Loucy (cell line): ENCODE measurements at regions not wholly inside any gene's neighbourhood (a gene's known extent, or its start where the extent isn't known, plus 50 kb on each side); places are given as distances from the start of the nearest gene placed in this dataset.

ENCODE experiments used
- H2AFZ ChIP-seq: fragments of 200-600 bp; sonication (generic); 2 replicates; pipeline ENCODE4 v1.6.0; 2016; ENCODE audit warnings: antibody characterized with exemption, mild to moderate bottlenecking, low read length, moderate library complexity
- H3F3A ChIP-seq: fragments of 200-600 bp; 2 replicates; pipeline ENCODE4 v1.6.0; 2016; ENCODE audit warnings: antibody characterized with exemption, low read depth, mild to moderate bottlenecking
- H3K27me3 ChIP-seq: fragments of 200-600 bp; sonication (generic); 2 replicates; pipeline ENCODE4 v1.6.1; 2014; ENCODE audit warnings: low read length, mild to moderate bottlenecking; ENCODE audit not compliant: insufficient read depth, poor library complexity, severe bottlenecking
- H3K36me3 ChIP-seq: fragments of 200-600 bp; sonication (generic); 2 replicates; pipeline ENCODE4 v1.6.1; 2016; ENCODE audit warnings: low read length; ENCODE audit not compliant: insufficient read depth
- H3K4me1 ChIP-seq: fragments of 200-600 bp; sonication (generic); 2 replicates; pipeline ENCODE4 v1.5.1; 2014; ENCODE audit warnings: low read length, mild to moderate bottlenecking; ENCODE audit not compliant: insufficient read depth, poor library complexity, severe bottlenecking
- H3K4me2 ChIP-seq: fragments of 200-600 bp; sonication (generic); 2 replicates; pipeline ENCODE4 v1.6.0; 2014; ENCODE audit warnings: antibody characterized with exemption, low read length, low read depth, mild to moderate bottlenecking; ENCODE audit not compliant: poor library complexity, severe bottlenecking
- H3K4me3 ChIP-seq: fragments of 200-600 bp; sonication (generic); 2 replicates; pipeline ENCODE4 v1.5.1; 2014; ENCODE audit warnings: low read length, mild to moderate bottlenecking, mixed read lengths; ENCODE audit not compliant: poor library complexity, severe bottlenecking
- H3K79me2 ChIP-seq: fragments of 200-600 bp; sonication (generic); 2 replicates; pipeline ENCODE4 v1.6.1; 2014; ENCODE audit warnings: low read length; ENCODE audit not compliant: insufficient read depth
- H3K9ac ChIP-seq: fragments of 200-600 bp; sonication (generic); 2 replicates; pipeline ENCODE4 v1.6.0; 2014; ENCODE audit warnings: mild to moderate bottlenecking, low read depth, low read length, moderate library complexity; ENCODE audit not compliant: poor library complexity, severe bottlenecking
- H3K9me2 ChIP-seq: fragments of 200-600 bp; sonication (generic); replicated peaks from 2 replicates; pipeline ENCODE4 v1.6.1; 2016; ENCODE audit warnings: low read depth, low read length, mixed read lengths
- H3K9me3 ChIP-seq: fragments of 200-600 bp; sonication (generic); 2 replicates; pipeline ENCODE4 v1.6.1; 2014; ENCODE audit warnings: mild to moderate bottlenecking, antibody characterized with exemption, low read length, low read depth; ENCODE audit not compliant: insufficient read depth
- H4K20me1 ChIP-seq: fragments of 200-600 bp; sonication (generic); 2 replicates; pipeline ENCODE4 v1.6.0; 2014; ENCODE audit warnings: antibody characterized with exemption, low read length, mild to moderate bottlenecking; ENCODE audit not compliant: insufficient read depth, poor library complexity, severe bottlenecking
- CTCF ChIP-seq: fragments of 200-600 bp; sonication (generic); conservative IDR thresholded peaks from 2 replicates; pipeline ENCODE4 v1.5.1; 2014; ENCODE audit warnings: mild to moderate bottlenecking, antibody characterized with exemption, low read length
- EZH2phosphoT487 ChIP-seq: fragments of 200-600 bp; IDR thresholded peaks from 2 replicates; pipeline ENCODE4 v1.6.1; 2018; ENCODE audit warnings: antibody characterized with exemption, mild to moderate bottlenecking, moderate library complexity, borderline replicate concordance

- no peak overlapping the region for H3K9ac ChIP-seq
- H3K4me1 ChIP-seq, result no peaks in the 10 kb centered on the region
- TF ChIP-seq EZH2phosphoT487, result no peak
- no peak for TF ChIP-seq CTCF
- no peaks in the 10 kb centered on the region for H3K79me2 ChIP-seq
- H3K36me3 ChIP-seq, result no peaks in the 10 kb centered on the region
- no peak overlapping the region for H3K4me3 ChIP-seq
- no peaks in the 10 kb centered on the region for H4K20me1 ChIP-seq
- H2AFZ ChIP-seq, result no peak overlapping the region
- no peaks in the 10 kb centered on the region for H3K9me3 ChIP-seq
- no peaks in the 10 kb centered on the region for H3F3A ChIP-seq
- H3K9me2 ChIP-seq, result no peaks in the 10 kb centered on the region
- no peaks in the 10 kb centered on the region for H3K27me3 ChIP-seq
- H3K4me2 ChIP-seq, result no peak overlapping the region
Measured at GRCh38 chr3:145623349-145623748, 537.6 kb downstream of the PLOD2 start.

- H2AFZ ChIP-seq, result no peak overlapping the region
- no peak overlapping the region for H3K9ac ChIP-seq
- H3K79me2 ChIP-seq, result no peaks in the 10 kb centered on the region
- no peaks in the 10 kb centered on the region for H3K4me1 ChIP-seq
- no peaks in the 10 kb centered on the region for H3K9me3 ChIP-seq
- H3K9me2 ChIP-seq, result no peaks in the 10 kb centered on the region
- H3F3A ChIP-seq, result no peaks in the 10 kb centered on the region
- H3K4me2 ChIP-seq, result no peak overlapping the region
- TF ChIP-seq CTCF, result no peak
- no peak for TF ChIP-seq EZH2phosphoT487
- H3K4me3 ChIP-seq, result no peak overlapping the region
- no peaks in the 10 kb centered on the region for H3K27me3 ChIP-seq
- no peaks in the 10 kb centered on the region for H3K36me3 ChIP-seq
- H4K20me1 ChIP-seq, result no peaks in the 10 kb centered on the region
Measured at GRCh38 chr3:145628211-145628610, 532.8 kb downstream of the PLOD2 start.

- H3K4me3 ChIP-seq, result no peak overlapping the region
- no peak for TF ChIP-seq CTCF
- TF ChIP-seq EZH2phosphoT487, result no peak
Measured at GRCh38 chr3:145637105-145637504, 523.9 kb downstream of the PLOD2 start.

More at GRCh38 chr3:145637105-145637504, 523.9 kb downstream of the PLOD2 start:
- H3K27me3 ChIP-seq, result no peaks in the 10 kb centered on the region
- no peaks in the 10 kb centered on the region for H3K9me3 ChIP-seq
- no peak overlapping the region for H3K9ac ChIP-seq
- H3F3A ChIP-seq, result no peaks in the 10 kb centered on the region
- no peaks in the 10 kb centered on the region for H3K36me3 ChIP-seq
- no peak overlapping the region for H2AFZ ChIP-seq
- no peaks in the 10 kb centered on the region for H3K79me2 ChIP-seq
- H3K4me2 ChIP-seq, result no peak overlapping the region
- H3K9me2 ChIP-seq, result no peaks in the 10 kb centered on the region
- no peaks in the 10 kb centered on the region for H4K20me1 ChIP-seq
- no peaks in the 10 kb centered on the region for H3K4me1 ChIP-seq
